Endodermal cell (in vitro differentiated cells): ENCODE measurements at regions not wholly inside any gene's neighbourhood (a gene's known extent, or its start where the extent isn't known, plus 50 kb on each side); places are given as distances from the start of the nearest gene placed in this dataset.

Source experiments
- DNase-seq: peaks from one replicate; pipeline ENCODE4 v3.0.0-alpha.2; 2017
- H3K27ac ChIP-seq: 2 replicates; pipeline ENCODE4 v1.5.1; 2013; ENCODE audit warnings: mild to moderate bottlenecking, low read depth, low read length, moderate library complexity
- H3K27me3 ChIP-seq: 2 replicates; pipeline ENCODE4 v1.6.1; 2013; ENCODE audit warnings: mild to moderate bottlenecking, low read length, moderate library complexity; ENCODE audit not compliant: insufficient read depth, control insufficient read depth, poor library complexity, severe bottlenecking
- H3K36me3 ChIP-seq: 2 replicates; pipeline ENCODE4 v1.7.0; 2013; ENCODE audit warnings: mild to moderate bottlenecking, low read length, moderate library complexity; ENCODE audit not compliant: control insufficient read depth, insufficient read depth
- H3K4me1 ChIP-seq: one replicate; pipeline ENCODE4 v1.7.0; 2013; ENCODE audit warnings: low read length; ENCODE audit not compliant: control insufficient read depth, insufficient read depth
- H3K4me3 ChIP-seq: 2 replicates; pipeline ENCODE4 v1.5.1; 2013; ENCODE audit warnings: mild to moderate bottlenecking, low read length, moderate library complexity
- H3K9ac ChIP-seq: 2 replicates; pipeline ENCODE4 v1.6.1; 2013; ENCODE audit warnings: mild to moderate bottlenecking, low read length, moderate library complexity; ENCODE audit not compliant: poor library complexity, severe bottlenecking; ENCODE audit errors: extremely low read depth
- H3K9me3 ChIP-seq: 2 replicates; pipeline ENCODE4 v1.6.1; 2013; ENCODE audit warnings: mild to moderate bottlenecking, low read length, moderate library complexity; ENCODE audit not compliant: control insufficient read depth
- H3K27ac Mint-ChIP-seq: 2 replicates; pipeline ENCODE4 v1.8.0; 2020; ENCODE audit warnings: mixed read lengths
- H3K27me3 Mint-ChIP-seq: 2 replicates; pipeline ENCODE4 v1.8.0; 2021; ENCODE audit warnings: mild to moderate bottlenecking, mixed read lengths; ENCODE audit not compliant: insufficient read depth
- H3K36me3 Mint-ChIP-seq: 2 replicates; pipeline ENCODE4 v1.8.0; 2020; ENCODE audit warnings: low read depth, mixed read lengths
- H3K4me1 Mint-ChIP-seq: 2 replicates; pipeline ENCODE4 v1.8.0; 2020; ENCODE audit warnings: mixed read lengths
- H3K4me3 Mint-ChIP-seq: 2 replicates; pipeline ENCODE4 v1.8.0; 2020; ENCODE audit warnings: mild to moderate bottlenecking, moderate library complexity, mixed read lengths
- H3K9me3 Mint-ChIP-seq: 2 replicates; pipeline ENCODE4 v1.8.0; 2020; ENCODE audit warnings: mild to moderate bottlenecking, mixed read lengths
- WGBS, 2 experiments: methylation state at CpG; one replicate each; pipeline versions ENCODE4 v1.1.5 to v1.1.7; 2013; ENCODE audit warnings: missing lambda C conversion rate in 2 of 2, mixed read lengths in 1 of 2; ENCODE audit not compliant: insufficient coverage in 1 of 2, insufficient read length in 1 of 2; 5-methylcytosine and 5-hydroxymethylcytosine counted together
- TF ChIP-seq, protein P1 (sequence below): fragments of 200-600 bp; sonication (generic); conservative IDR thresholded peaks from 2 replicates; pipeline ENCODE4 v1.5.0; 2021; ENCODE audit warnings: antibody characterized with exemption, mild to moderate bottlenecking

DNA sequence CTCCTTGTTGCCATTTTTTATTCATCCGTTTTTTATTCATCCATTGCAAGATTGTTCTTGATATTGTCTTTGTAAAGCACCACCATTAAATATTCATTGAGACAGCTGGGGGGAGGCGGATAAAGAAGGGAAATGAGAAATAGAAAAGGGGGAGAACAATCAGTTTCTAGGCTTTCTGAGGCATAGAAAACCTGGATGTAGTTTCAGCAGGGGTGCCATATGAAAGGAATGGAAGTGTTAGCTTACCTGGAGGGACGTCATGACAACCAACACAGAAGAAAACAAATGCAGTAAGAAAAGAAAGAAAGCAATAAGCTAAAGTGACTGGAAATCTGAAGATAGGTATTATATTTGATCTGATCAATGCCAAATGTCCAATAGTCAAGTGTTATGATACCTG, 276.1 kb downstream of the GASK1B start:
- H3K4me3 ChIP-seq = no peak overlapping the region
- 56% methylated on average over 2 of the region's 3 CpGs; no CpG with 5 or more reads in 1 of the 2 experiments for WGBS, 2 experiments
- H3K27ac Mint-ChIP-seq = no peak overlapping the region

DNA sequence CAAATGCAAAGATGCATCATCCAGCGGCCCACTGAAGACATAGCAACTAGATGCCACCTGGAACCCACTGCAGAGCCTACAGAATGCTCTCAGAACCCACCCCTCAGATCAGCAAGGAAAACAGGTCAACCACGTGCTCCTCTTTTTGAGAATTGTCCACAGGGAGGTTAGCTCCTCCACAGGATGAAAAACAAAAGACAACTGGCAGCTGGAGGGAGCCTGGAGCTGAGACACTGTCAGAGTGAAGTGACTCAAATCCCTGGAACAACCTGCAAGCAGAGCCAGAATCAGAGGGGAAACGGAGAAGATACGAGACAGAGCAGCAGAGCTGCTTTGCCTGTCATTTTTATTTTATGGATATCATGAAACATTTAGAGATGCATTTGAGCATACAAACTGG, 277.6 kb downstream of the GASK1B start:
- H3K4me1 ChIP-seq = peaks cover 10% of the 10 kb centered on the region
- WGBS, 2 experiments = 71 to 78% methylated on average over 4 of the region's 4 CpGs
- peak; percentile 70 for DNase-seq
- no peaks in the 10 kb centered on the region for H3K27me3 Mint-ChIP-seq
- no peaks in the 10 kb centered on the region for H3K36me3 ChIP-seq
- H3K9me3 ChIP-seq = no peaks in the 10 kb centered on the region
- no peak overlapping the region for H3K9ac ChIP-seq
- no peaks in the 10 kb centered on the region for H3K27me3 ChIP-seq
- no peak overlapping the region for H3K4me3 ChIP-seq
- H3K27ac ChIP-seq = no peak overlapping the region
- TF ChIP-seq, protein P1, sequence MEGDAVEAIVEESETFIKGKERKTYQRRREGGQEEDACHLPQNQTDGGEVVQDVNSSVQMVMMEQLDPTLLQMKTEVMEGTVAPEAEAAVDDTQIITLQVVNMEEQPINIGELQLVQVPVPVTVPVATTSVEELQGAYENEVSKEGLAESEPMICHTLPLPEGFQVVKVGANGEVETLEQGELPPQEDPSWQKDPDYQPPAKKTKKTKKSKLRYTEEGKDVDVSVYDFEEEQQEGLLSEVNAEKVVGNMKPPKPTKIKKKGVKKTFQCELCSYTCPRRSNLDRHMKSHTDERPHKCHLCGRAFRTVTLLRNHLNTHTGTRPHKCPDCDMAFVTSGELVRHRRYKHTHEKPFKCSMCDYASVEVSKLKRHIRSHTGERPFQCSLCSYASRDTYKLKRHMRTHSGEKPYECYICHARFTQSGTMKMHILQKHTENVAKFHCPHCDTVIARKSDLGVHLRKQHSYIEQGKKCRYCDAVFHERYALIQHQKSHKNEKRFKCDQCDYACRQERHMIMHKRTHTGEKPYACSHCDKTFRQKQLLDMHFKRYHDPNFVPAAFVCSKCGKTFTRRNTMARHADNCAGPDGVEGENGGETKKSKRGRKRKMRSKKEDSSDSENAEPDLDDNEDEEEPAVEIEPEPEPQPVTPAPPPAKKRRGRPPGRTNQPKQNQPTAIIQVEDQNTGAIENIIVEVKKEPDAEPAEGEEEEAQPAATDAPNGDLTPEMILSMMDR = peak; percentile 36
- H3K27ac Mint-ChIP-seq = peak overlapping the region; percentile 9
- no peaks in the 10 kb centered on the region for H3K9me3 Mint-ChIP-seq
- H3K4me3 Mint-ChIP-seq = no peak overlapping the region
- H3K36me3 Mint-ChIP-seq = no peaks in the 10 kb centered on the region
- H3K4me1 Mint-ChIP-seq = peaks cover 32% of the 10 kb centered on the region

More for the DNA sequence above, 276.1 kb downstream of the GASK1B start:
- DNase-seq = no peak
- Mint-ChIP-seq H3K4me1 (peaks cover 32% of the 10 kb centered on the region), H3K9me3 (no peaks in the 10 kb centered on the region), H3K4me3 (no peak overlapping the region), H3K36me3 (no peaks in the 10 kb centered on the region), H3K27me3 (no peaks in the 10 kb centered on the region)
- no peak overlapping the region for H3K9ac ChIP-seq
- H3K27me3 ChIP-seq = no peaks in the 10 kb centered on the region
- H3K4me1 ChIP-seq = peaks cover 10% of the 10 kb centered on the region
- no peaks in the 10 kb centered on the region for H3K36me3 ChIP-seq
- TF ChIP-seq, protein P1 = no peak
- no peaks in the 10 kb centered on the region for H3K9me3 ChIP-seq
- H3K27ac ChIP-seq = no peak overlapping the region

DNA sequence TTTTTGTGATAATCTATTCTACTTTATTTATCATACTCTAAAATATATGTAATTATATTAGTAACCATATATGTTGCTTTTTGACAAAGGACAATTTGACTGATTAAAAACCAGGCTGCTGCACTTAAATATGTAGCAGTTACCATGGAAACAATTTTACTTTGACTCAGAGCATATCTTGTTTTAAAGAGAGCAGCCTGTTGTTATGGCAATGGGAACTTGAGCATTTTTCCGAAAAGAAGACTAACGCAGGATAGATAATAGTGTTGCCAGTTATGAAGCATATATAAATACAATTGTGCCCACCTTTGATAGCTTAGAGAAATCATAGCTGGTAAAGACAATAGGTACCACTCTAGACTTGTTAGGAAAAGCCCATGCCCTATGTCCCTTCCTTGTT, 283.0 kb downstream of the GASK1B start:
- no peak overlapping the region for H3K27ac Mint-ChIP-seq
- H3K4me1 Mint-ChIP-seq = peaks cover 10% of the 10 kb centered on the region
- H3K27me3 ChIP-seq = no peaks in the 10 kb centered on the region
- WGBS, 2 experiments = 98% methylated on average over 2 of the region's 2 CpGs; no CpG with 5 or more reads in 1 of the 2 experiments
- H3K4me3 Mint-ChIP-seq = no peak overlapping the region
- H3K36me3 ChIP-seq = no peaks in the 10 kb centered on the region
- H3K36me3 Mint-ChIP-seq = no peaks in the 10 kb centered on the region
- H3K9me3 ChIP-seq = no peaks in the 10 kb centered on the region
- no peak overlapping the region for H3K27ac ChIP-seq
- H3K9ac ChIP-seq = no peak overlapping the region
- DNase-seq = no peak
- no peaks in the 10 kb centered on the region for H3K4me1 ChIP-seq
- TF ChIP-seq, protein P1 = no peak
- H3K27me3 Mint-ChIP-seq = no peaks in the 10 kb centered on the region
- H3K9me3 Mint-ChIP-seq = no peaks in the 10 kb centered on the region
- no peak overlapping the region for H3K4me3 ChIP-seq
